LNCaP clone FGC (cell line): ENCODE measurements at regions not wholly inside any gene's neighbourhood (a gene's known extent, or its start where the extent isn't known, plus 50 kb on each side); places are given as distances from the start of the nearest gene placed in this dataset.

Experiments used
- DNase-seq: peaks from one replicate; pipeline ENCODE4 v3.0.0-alpha.2; 2011; ENCODE audit warnings: low read depth
- H3K4me3 ChIP-seq: 2 replicates; pipeline ENCODE4 v1.5.1; 2011; ENCODE audit warnings: mild to moderate bottlenecking, low read depth, low read length, control low read depth
- CTCF ChIP-seq: IDR thresholded peaks from 2 replicates; pipeline ENCODE4 v1.5.1; 2012; ENCODE audit warnings: mild to moderate bottlenecking; ENCODE audit not compliant: control insufficient read depth, insufficient read depth; ENCODE audit errors: extremely low read depth

- no peak for TF ChIP-seq CTCF
- DNase-seq, result no peak
- no peak overlapping the region for H3K4me3 ChIP-seq
Observed at GRCh38 chr3:70565861-70566260, 253.4 kb upstream of the MDFIC2 start.

- no peak overlapping the region for H3K4me3 ChIP-seq
- TF ChIP-seq CTCF, result no peak
- DNase-seq, result no peak
Observed at GRCh38 chr3:70564552-70564951, 252.1 kb upstream of the MDFIC2 start.

- DNase-seq, result no peak
- TF ChIP-seq CTCF, result no peak
- H3K4me3 ChIP-seq, result no peak overlapping the region
Observed at GRCh38 chr3:70561796-70562195, 249.4 kb upstream of the MDFIC2 start.

DNA sequence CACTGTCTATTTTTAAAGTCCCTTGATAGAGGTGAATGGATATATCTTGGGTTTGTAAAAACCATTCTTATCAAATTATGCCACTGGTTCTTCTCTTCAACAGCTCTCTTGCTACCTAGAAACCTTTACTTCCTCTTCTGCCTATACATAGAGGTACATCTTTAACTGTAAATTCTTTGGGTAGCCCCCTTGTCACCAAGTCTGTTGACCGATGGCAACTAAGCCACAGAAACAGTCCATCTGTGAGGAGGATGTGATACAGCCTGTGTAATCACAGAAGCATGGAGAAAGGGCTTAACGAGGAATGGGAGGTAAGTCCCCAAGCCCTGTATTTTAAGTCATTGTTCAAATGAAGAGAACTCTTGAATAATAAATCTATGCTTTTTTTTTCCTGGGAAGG lies 246.5 kb upstream of the MDFIC2 start:
- no peak overlapping the region for H3K4me3 ChIP-seq
- DNase-seq, result no peak
- TF ChIP-seq CTCF, result no peak

DNA sequence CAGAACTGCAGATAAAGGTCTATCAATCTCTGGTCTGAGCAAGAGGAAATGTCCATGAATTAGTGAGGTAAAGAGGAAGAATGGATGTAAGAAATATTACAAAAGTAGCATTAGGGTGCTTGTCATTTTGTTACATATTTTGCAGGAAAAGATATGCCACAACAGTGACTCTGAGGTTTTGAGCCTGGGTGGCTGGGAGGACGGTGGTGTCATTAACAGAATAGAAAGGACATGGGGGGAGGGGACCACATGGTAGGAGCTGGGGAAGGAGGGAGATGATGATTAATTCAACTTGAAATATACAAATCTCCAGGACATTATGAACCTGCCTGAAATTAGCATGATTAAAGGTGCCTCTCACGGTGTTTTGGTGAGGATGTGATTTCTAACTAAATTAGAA lies 245.5 kb upstream of the MDFIC2 start:
- no peak for TF ChIP-seq CTCF
- DNase-seq, result no peak
- H3K4me3 ChIP-seq, result no peak overlapping the region

DNA sequence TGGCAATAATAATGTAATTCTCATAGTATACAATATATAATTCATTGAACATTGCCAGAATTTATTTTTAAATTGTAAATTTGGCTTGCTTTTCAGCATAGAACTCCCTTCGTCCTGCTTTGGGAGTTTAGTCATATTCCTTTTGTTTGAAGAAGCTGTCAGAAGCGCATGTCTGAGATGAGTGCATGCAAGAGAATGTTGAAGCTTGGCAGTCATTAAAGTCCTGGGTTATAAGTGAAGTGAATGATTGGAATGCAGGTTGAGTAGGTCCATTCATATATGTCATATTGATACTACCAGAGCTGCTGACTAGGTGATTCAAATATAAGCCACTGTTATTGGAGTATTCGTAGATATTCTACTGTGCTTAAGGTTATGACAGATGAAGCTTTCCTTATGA lies 243.6 kb upstream of the MDFIC2 start:
- no peak for TF ChIP-seq CTCF
- DNase-seq, result no peak
- H3K4me3 ChIP-seq, result no peak overlapping the region

- H3K4me3 ChIP-seq, result no peak overlapping the region
- DNase-seq, result no peak
- TF ChIP-seq CTCF, result no peak
Observed at GRCh38 chr3:70554170-70554569, 241.7 kb upstream of the MDFIC2 start.
